Thyroid gland (tissue), 4 donors: ENCODE measurements at regions not wholly inside any gene's neighbourhood (a gene's known extent, or its start where the extent isn't known, plus 50 kb on each side); places are given as distances from the start of the nearest gene placed in this dataset.

Source experiments
- DNase-seq, 2 donors: peaks; one replicate each; pipeline ENCODE4 v3.0.0-alpha.2; 2019
- H3K27ac ChIP-seq, 3 donors: fragments of 200-600 bp; sonication (generic); 1 replicate in 2 of 3; 2 replicates in 1 of 3; pipeline ENCODE4 v1.5.1; 2016 to 2019; ENCODE audit warnings: mild to moderate bottlenecking in 1 of 3, moderate library complexity in 1 of 3
- H3K27me3 ChIP-seq: fragments of 200-600 bp; sonication (generic); one replicate; pipeline ENCODE4 v1.5.1; 2019
- H3K36me3 ChIP-seq, 2 donors: fragments of 200-600 bp; sonication (generic); one replicate each; pipeline ENCODE4 v1.5.1; 2016 to 2019
- H3K4me1 ChIP-seq, 2 donors: fragments of 200-600 bp; sonication (generic); one replicate each; pipeline ENCODE4 v1.5.1; 2017 to 2019
- H3K4me3 ChIP-seq, 3 donors: fragments of 200-600 bp; sonication (generic); replicated peaks in 1 of 3; 1 replicate in 2 of 3; 2 replicates in 1 of 3; pipeline ENCODE4 v1.5.1; 2016; ENCODE audit warnings: mild to moderate bottlenecking in 1 of 3
- H3K9me3 ChIP-seq: fragments of 200-600 bp; sonication (generic); one replicate; pipeline ENCODE4 v1.5.1; 2017
- CTCF ChIP-seq, 6 experiments: fragments of 200-600 bp in 3 of 6; fragments of 450-650 bp in 3 of 6; sonication (generic) in 3 of 6; IDR thresholded peaks; one replicate each; pipeline ENCODE4 v1.5.1; 2016 to 2019; ENCODE audit warnings: antibody characterized with exemption in 6 of 6, mild to moderate bottlenecking in 2 of 6, inconsistent platforms in 1 of 6, moderate library complexity in 1 of 6
- POLR2A ChIP-seq, 2 donors: fragments of 450-650 bp; IDR thresholded peaks; one replicate each; pipeline ENCODE4 v1.6.1; 2017; ENCODE audit warnings: antibody characterized with exemption in 2 of 2, mild to moderate bottlenecking in 2 of 2, moderate library complexity in 1 of 2
- WGBS, 2 donors: methylation state at CpG; one replicate each; pipeline ENCODE4 v1.1.5; 2017; 5-methylcytosine and 5-hydroxymethylcytosine counted together
- intact Hi-C: fragments of 100-400 bp; cut with DNase I; formaldehyde crosslinking; loops from one replicate; pipeline ENCODE4 v1.15.1; 2023

- WGBS, 2 donors, result 92 to 94% methylated on average over 15 of the region's 15 CpGs
- intact Hi-C loops, result no loop called here
Measured at GRCh38 chr11:42066113-42066512, 606.7 kb upstream of the LRRC4C start.

DNA sequence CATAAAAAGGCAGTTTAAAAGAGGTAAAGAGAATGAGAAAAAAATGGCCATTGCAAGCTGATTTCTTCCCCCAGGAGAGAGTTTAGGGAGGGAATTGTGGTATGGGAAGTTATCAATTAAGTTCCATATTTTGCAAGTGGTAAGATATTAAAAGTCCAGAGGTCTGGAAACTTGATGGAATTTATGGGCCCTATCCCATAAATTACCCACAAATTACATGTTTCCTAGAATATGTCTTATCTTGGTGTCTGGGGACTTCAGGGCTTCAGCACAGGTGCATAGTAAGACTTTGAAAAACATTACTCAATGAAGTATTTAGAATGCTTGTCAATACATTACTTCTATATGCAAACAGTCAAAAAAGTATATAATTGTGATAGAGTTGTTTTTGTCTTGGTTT, 614.9 kb upstream of the LRRC4C start:
- Histone ChIP-seq H3K4me3 (no peak overlapping the region), H3K36me3 (no peaks in the 10 kb centered on the region), H3K27ac (no peak overlapping the region), H3K9me3 (no peaks in the 10 kb centered on the region), H3K27me3 (no peaks in the 10 kb centered on the region), H3K4me1 (no peaks in the 10 kb centered on the region)
- no peak for DNase-seq
- TF ChIP-seq POLR2A (IDR thresholded peaks at IDR 0.05) (no peak), CTCF (IDR thresholded peaks at IDR 0.05) (no peak)
- intact Hi-C loops, result no loop called here

More at GRCh38 chr11:42066113-42066512, 606.7 kb upstream of the LRRC4C start:
- no peaks in the 10 kb centered on the region for H3K4me1 ChIP-seq
- no peaks in the 10 kb centered on the region for H3K36me3 ChIP-seq
- TF ChIP-seq CTCF (IDR thresholded peaks at IDR 0.05), result no peak
- no peak for TF ChIP-seq POLR2A (IDR thresholded peaks at IDR 0.05)
- H3K27me3 ChIP-seq, result no peaks in the 10 kb centered on the region
- H3K27ac ChIP-seq, result no peak overlapping the region
- no peak overlapping the region for H3K4me3 ChIP-seq
- no peak for DNase-seq
- H3K9me3 ChIP-seq, result no peaks in the 10 kb centered on the region

- H3K9me3 ChIP-seq, result no peaks in the 10 kb centered on the region
- no peaks in the 10 kb centered on the region for H3K36me3 ChIP-seq
- TF ChIP-seq CTCF (IDR thresholded peaks at IDR 0.05) (no peak), POLR2A (IDR thresholded peaks at IDR 0.05) (no peak)
- no peak overlapping the region for H3K27ac ChIP-seq
- H3K4me1 ChIP-seq, result no peaks in the 10 kb centered on the region
- no peak for DNase-seq
- H3K4me3 ChIP-seq, result no peak overlapping the region
- intact Hi-C loops, result no loop called here
- no peaks in the 10 kb centered on the region for H3K27me3 ChIP-seq
- WGBS, 2 donors, result 85 to 90% methylated on average over 1 of the region's 1 CpG
Measured at GRCh38 chr11:42075180-42075579, 615.7 kb upstream of the LRRC4C start.

DNA sequence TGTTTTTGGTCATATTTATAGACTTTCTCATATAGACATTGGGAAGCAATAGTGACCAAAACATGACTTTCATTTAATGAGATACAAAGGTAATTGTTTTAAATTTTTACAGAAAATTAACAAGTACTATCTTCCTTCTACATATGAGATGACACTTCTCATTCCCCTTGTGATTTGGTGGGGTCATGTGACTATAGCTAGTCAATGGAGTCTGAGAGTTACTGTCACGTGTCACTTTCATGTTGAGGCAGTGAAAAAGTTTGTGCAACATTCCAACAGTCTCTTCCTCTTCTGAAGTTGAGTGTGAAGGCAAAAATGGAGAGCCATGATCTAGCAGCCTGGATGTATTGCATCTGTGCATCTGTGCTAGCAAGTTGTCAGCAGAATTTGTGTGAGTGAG, 618.3 kb upstream of the LRRC4C start:
- H3K4me1 ChIP-seq, result no peaks in the 10 kb centered on the region
- no peak overlapping the region for H3K4me3 ChIP-seq
- TF ChIP-seq CTCF (IDR thresholded peaks at IDR 0.05) (no peak), POLR2A (IDR thresholded peaks at IDR 0.05) (no peak)
- no peaks in the 10 kb centered on the region for H3K9me3 ChIP-seq
- intact Hi-C loops, result no loop called here
- H3K36me3 ChIP-seq, result no peaks in the 10 kb centered on the region
- H3K27ac ChIP-seq, result no peak overlapping the region
- 68 to 86% methylated on average over 1 of the region's 1 CpG for WGBS, 2 donors
- no peaks in the 10 kb centered on the region for H3K27me3 ChIP-seq
- no peak for DNase-seq

- Histone ChIP-seq H3K4me1 (no peaks in the 10 kb centered on the region), H3K27ac (no peak overlapping the region), H3K36me3 (no peaks in the 10 kb centered on the region), H3K4me3 (no peak overlapping the region), H3K27me3 (no peaks in the 10 kb centered on the region), H3K9me3 (no peaks in the 10 kb centered on the region)
- WGBS, 2 donors, result 82 to 87% methylated on average over 4 of the region's 4 CpGs
- DNase-seq, result no peak
- intact Hi-C loops, result no loop called here
- TF ChIP-seq POLR2A (IDR thresholded peaks at IDR 0.05) (no peak), CTCF (IDR thresholded peaks at IDR 0.05) (no peak)
Measured at GRCh38 chr11:42085736-42086135, 626.3 kb upstream of the LRRC4C start.
